NCI-H2196 treated with DMSO at 0.1 percent for 48 hours (cell line): ENCODE measurements at regions not wholly inside any gene's neighbourhood (a gene's known extent, or its start where the extent isn't known, plus 50 kb on each side); places are given as distances from the start of the nearest gene placed in this dataset.

Experiments used
- DNase-seq: peaks from one replicate; lab custom pipeline; 2025; ENCODE audit not compliant: unreplicated experiment; lab: John Stamatoyannopoulos, UW

GRCh38 chr12:107888789-107889188 is 114.3 kb downstream of the ASCL4 start:
- DNase-seq: no peak

GRCh38 chr12:107891967-107892366 is 117.5 kb downstream of the ASCL4 start:
- no peak for DNase-seq

GRCh38 chr12:107894589-107894988 is 120.1 kb downstream of the ASCL4 start:
- DNase-seq: no peak

- DNase-seq: no peak
Measured at GRCh38 chr12:107895966-107896365, 121.5 kb downstream of the ASCL4 start.

GRCh38 chr12:107900588-107900987 is 126.1 kb downstream of the ASCL4 start:
- DNase-seq: no peak

- DNase-seq: no peak
Measured at GRCh38 chr12:107903341-107904061, 129.0 kb downstream of the ASCL4 start.

- no peak for DNase-seq
Measured at GRCh38 chr12:107906707-107907106, 132.2 kb downstream of the ASCL4 start.

- no peak for DNase-seq
Measured at GRCh38 chr12:107912421-107913004, 138.0 kb downstream of the ASCL4 start.

GRCh38 chr12:107914460-107914977 is 140.0 kb downstream of the ASCL4 start:
- DNase-seq: no peak

- peak; percentile 39 for DNase-seq
Measured at GRCh38 chr12:107917912-107918800, 143.7 kb downstream of the ASCL4 start.

GRCh38 chr12:107921062-107921461 is 146.6 kb downstream of the ASCL4 start:
- DNase-seq: no peak

- no peak for DNase-seq
Measured at GRCh38 chr12:107925125-107925524, 150.6 kb downstream of the ASCL4 start.

- DNase-seq: no peak
Measured at GRCh38 chr12:107929436-107929835, 154.9 kb downstream of the ASCL4 start.

GRCh38 chr12:107931761-107932160 is 157.3 kb downstream of the ASCL4 start:
- no peak for DNase-seq

- DNase-seq: no peak
Measured at GRCh38 chr12:107938446-107938845, 163.9 kb downstream of the ASCL4 start.

GRCh38 chr12:107948391-107948945 is 174.0 kb downstream of the ASCL4 start:
- no peak for DNase-seq

GRCh38 chr12:107951024-107951423 is 176.5 kb downstream of the ASCL4 start:
- DNase-seq: no peak

- no peak for DNase-seq
Measured at GRCh38 chr12:107955966-107956643, 173.0 kb upstream of the WSCD2 start.

- DNase-seq: no peak
Measured at GRCh38 chr12:107957459-107957858, 171.6 kb upstream of the WSCD2 start.

GRCh38 chr12:107963635-107964034 is 165.5 kb upstream of the WSCD2 start:
- DNase-seq: no peak

- no peak for DNase-seq
Measured at GRCh38 chr12:107967170-107967569, 161.9 kb upstream of the WSCD2 start.
